ENCODE measurements at regions not wholly inside any gene's neighbourhood (a gene's known extent, or its start where the extent isn't known, plus 50 kb on each side); places are given as distances from the start of the nearest gene placed in this dataset.
A peak's percentile ranks its signal among the peaks of the same experiment; 100 is the strongest.

GRCh38 chr14:105852378-105853088, 326.1 kb downstream of the TMEM121 start:
- Mint-ChIP-seq H3K4me3 (ENCODE audit: unreplicated experiment) (no peak overlapping the region), H3K27ac (ENCODE audit: unreplicated experiment) (no peak overlapping the region), H3K4me1 (ENCODE audit: unreplicated experiment) (no peaks in the 10 kb centered on the region), H3K36me3 (ENCODE audit: unreplicated experiment) (no peaks in the 10 kb centered on the region), H3K27me3 (ENCODE audit: unreplicated experiment) (no peaks in the 10 kb centered on the region), H3K9me3 (ENCODE audit: unreplicated experiment) (peaks cover 19% of the 10 kb centered on the region)
- no peak for DNase-seq (ENCODE audit: extremely low spot score, unreplicated experiment)
- TF ChIP-seq CTCF (IDR thresholded peaks at IDR 0.05) = no peak

- no peak for DNase-seq (ENCODE audit: extremely low spot score, unreplicated experiment)
- no peak for TF ChIP-seq CTCF (IDR thresholded peaks at IDR 0.05)
- H3K4me3 Mint-ChIP-seq (ENCODE audit: unreplicated experiment) = no peak overlapping the region
- H3K4me1 Mint-ChIP-seq (ENCODE audit: unreplicated experiment) = no peaks in the 10 kb centered on the region
- peaks cover 12% of the 10 kb centered on the region for H3K9me3 Mint-ChIP-seq (ENCODE audit: unreplicated experiment)
- H3K27me3 Mint-ChIP-seq (ENCODE audit: unreplicated experiment) = no peaks in the 10 kb centered on the region
- no peaks in the 10 kb centered on the region for H3K36me3 Mint-ChIP-seq (ENCODE audit: unreplicated experiment)
- H3K27ac Mint-ChIP-seq (ENCODE audit: unreplicated experiment) = no peak overlapping the region
These were observed 326.9 kb downstream of the TMEM121 start for GRCh38 chr14:105853089-105853906.

- Mint-ChIP-seq H3K27ac (ENCODE audit: unreplicated experiment) (no peak overlapping the region), H3K27me3 (ENCODE audit: unreplicated experiment) (no peaks in the 10 kb centered on the region), H3K36me3 (ENCODE audit: unreplicated experiment) (no peaks in the 10 kb centered on the region), H3K4me1 (ENCODE audit: unreplicated experiment) (no peaks in the 10 kb centered on the region), H3K9me3 (ENCODE audit: unreplicated experiment) (peaks cover 9% of the 10 kb centered on the region), H3K4me3 (ENCODE audit: unreplicated experiment) (no peak overlapping the region)
- no peak for TF ChIP-seq CTCF (IDR thresholded peaks at IDR 0.05)
- DNase-seq (ENCODE audit: extremely low spot score, unreplicated experiment) = no peak
These were observed 327.7 kb downstream of the TMEM121 start for GRCh38 chr14:105853907-105854599.

- TF ChIP-seq CTCF (IDR thresholded peaks at IDR 0.05) = no peak
- DNase-seq (ENCODE audit: extremely low spot score, unreplicated experiment) = peak; percentile 82
- Mint-ChIP-seq H3K27ac (ENCODE audit: unreplicated experiment) (no peak overlapping the region), H3K4me1 (ENCODE audit: unreplicated experiment) (no peaks in the 10 kb centered on the region), H3K36me3 (ENCODE audit: unreplicated experiment) (no peaks in the 10 kb centered on the region), H3K27me3 (ENCODE audit: unreplicated experiment) (no peaks in the 10 kb centered on the region), H3K4me3 (ENCODE audit: unreplicated experiment) (no peak overlapping the region), H3K9me3 (ENCODE audit: unreplicated experiment) (peaks cover 9% of the 10 kb centered on the region)
These were observed 328.3 kb downstream of the TMEM121 start for GRCh38 chr14:105854600-105855245.

All from osteocyte (in vitro differentiated cells).